NT2/D1 (cell line): ENCODE measurements at regions not wholly inside any gene's neighbourhood (a gene's known extent, or its start where the extent isn't known, plus 50 kb on each side); places are given as distances from the start of the nearest gene placed in this dataset.

ENCODE experiments used
- SUZ12 ChIP-seq: IDR thresholded peaks from 2 replicates; pipeline ENCODE4 v1.6.1; 2011; ENCODE audit not compliant: insufficient read length, insufficient read depth; ENCODE audit errors: extremely low read depth
- YY1 ChIP-seq: IDR thresholded peaks from 2 replicates; pipeline ENCODE4 v1.6.1; 2011; ENCODE audit not compliant: insufficient read length, insufficient read depth
- ZNF274 ChIP-seq: IDR thresholded peaks from 2 replicates; pipeline ENCODE4 v1.6.1; 2011; ENCODE audit warnings: mild to moderate bottlenecking, low read depth, low read length

DNA sequence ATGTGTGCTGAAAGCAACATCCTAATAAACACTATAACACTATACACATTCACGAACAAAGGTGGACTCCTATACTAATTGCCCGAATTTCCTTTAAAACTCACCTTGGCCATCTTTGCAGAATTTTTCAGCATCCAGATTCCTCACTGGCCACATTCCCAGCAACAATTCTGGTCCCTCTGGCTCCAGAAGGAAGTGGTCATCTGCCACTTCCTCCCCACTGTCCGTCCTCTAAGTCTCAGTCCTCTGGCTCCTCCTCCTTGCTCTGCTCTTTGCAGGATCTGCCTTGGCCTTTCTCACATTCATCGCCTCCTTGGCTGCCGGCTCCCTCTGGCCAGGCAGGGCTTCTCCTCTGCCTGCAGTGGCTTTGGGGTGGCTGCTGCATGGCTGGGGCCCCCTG is 426.0 kb downstream of the FUT8 start:
- TF ChIP-seq ZNF274 (no peak), SUZ12 (no peak), YY1 (no peak)
